Left ventricle myocardium superior (tissue), 1 donor: ENCODE measurements at regions not wholly inside any gene's neighbourhood (a gene's known extent, or its start where the extent isn't known, plus 50 kb on each side); places are given as distances from the start of the nearest gene placed in this dataset.

Experiments used
- ATAC-seq: fragments of 200-7000 bp; cut with Tn5 transposase; one replicate; pipeline ENCODE4 v1.9.1; 2020; ENCODE audit warnings: mild to moderate bottlenecking, moderate library complexity
- DNase-seq: peaks from one replicate; pipeline ENCODE4 v3.0.0-alpha.2; 2020
- intact Hi-C: fragments of 100-400 bp; cut with micrococcal nuclease; formaldehyde crosslinking; loops from one replicate; pipeline ENCODE4 v1.11.0; 2022
- donor health status: DM: no; HTN: yes; CAD: no; lungs with severe emphysema.

- intact Hi-C loops = no loop called here
Observed at GRCh38 chr2:228678110-228678509, 496.6 kb upstream of the SPHKAP start.

GRCh38 chr2:228675646-228676045, 494.2 kb upstream of the SPHKAP start:
- intact Hi-C loops = no loop called here
- ATAC-seq (peak; percentile 40), DNase-seq (no peak)

More at GRCh38 chr2:228678110-228678509, 496.6 kb upstream of the SPHKAP start:
- DNase-seq = no peak
- ATAC-seq = no peak

DNA sequence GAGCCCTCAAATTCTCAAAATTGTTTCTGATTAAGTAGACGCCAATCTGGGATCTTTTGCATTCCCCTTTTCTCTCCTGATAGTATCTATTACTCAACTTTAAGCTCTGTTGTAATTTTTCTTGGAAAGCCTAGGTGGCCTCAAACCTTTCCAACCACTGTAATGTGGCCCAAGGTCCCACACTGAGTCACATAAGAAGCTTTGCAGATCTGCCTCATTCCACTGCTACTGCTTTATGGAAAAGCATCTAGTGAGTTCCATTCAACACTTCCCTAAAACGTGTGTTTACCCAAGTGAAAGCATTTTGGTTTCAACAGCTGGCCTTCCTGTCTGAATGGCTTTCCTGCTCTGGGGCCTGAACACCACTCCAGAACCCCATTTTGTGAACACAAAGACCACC, 493.6 kb upstream of the SPHKAP start:
- intact Hi-C loops = no loop called here
- DNase-seq = no peak
- ATAC-seq = peak; percentile 95

DNA sequence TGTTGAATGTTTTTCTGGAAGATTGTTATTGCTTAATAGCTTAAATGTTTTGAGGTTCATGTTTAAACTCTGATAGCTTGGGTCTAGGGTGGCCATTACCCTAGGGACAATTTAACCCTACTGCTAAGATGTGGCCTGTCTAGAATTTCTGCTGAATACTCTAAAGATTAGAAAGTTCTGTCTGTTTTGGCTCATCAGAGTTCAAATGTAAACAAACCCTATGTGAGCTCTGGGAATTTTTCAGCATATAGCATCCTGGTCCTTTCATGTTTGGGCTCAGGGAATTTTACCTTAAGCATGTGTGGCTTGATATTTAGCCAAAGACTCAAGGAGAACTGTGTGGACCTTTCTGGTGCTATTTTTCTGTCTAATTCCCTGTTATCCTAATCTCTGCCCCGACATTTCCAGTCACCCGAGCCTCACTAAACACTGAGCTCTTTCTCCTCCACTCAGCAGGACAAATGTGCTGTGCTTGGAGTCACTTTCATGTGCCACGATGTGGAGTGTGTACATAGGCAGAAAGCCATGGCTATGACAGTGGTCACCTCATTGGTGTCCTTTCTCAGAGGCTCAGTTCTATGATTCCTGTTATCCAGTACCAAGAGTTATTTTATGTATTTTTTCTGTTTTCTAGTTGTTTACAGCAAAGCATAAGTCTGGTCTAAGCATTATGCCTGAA, 492.5 kb upstream of the SPHKAP start:
- ATAC-seq (peak; percentile 25), DNase-seq (no peak)
- intact Hi-C loops = no loop called here

DNA sequence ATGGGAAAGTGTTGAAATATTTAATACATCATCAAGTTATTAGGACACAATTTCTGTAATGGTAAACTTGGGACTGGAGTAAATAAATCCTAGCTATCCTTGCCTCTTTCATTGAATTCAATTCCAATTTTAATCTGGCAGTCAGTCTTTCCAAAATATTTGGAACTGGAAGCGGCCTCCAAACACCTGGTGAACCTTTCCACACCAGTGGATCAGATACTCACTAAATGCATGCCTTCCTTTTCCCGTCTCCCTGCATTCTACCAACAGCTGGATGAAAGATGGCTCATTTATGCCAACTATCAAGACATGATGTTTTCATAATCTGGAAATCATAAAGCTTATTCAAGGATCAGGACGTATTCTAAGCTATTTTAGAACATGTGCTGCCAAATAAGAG, 488.2 kb upstream of the SPHKAP start:
- ATAC-seq (peak; percentile 57), DNase-seq (no peak)
- intact Hi-C loops = no loop called here

- ATAC-seq = no peak
Observed at GRCh38 chr2:228665232-228665631, 483.7 kb upstream of the SPHKAP start.

GRCh38 chr2:228658998-228659397, 477.5 kb upstream of the SPHKAP start:
- intact Hi-C loops = loop anchor here (10.0 kb wide), 1 partner anchor 604 kb away; no protein-coding TSS in a partner anchor
- DNase-seq (no peak), ATAC-seq (no peak)

More at GRCh38 chr2:228665232-228665631, 483.7 kb upstream of the SPHKAP start:
- intact Hi-C loops = no loop called here
- DNase-seq = no peak

GRCh38 chr2:228657807-228658402, 476.4 kb upstream of the SPHKAP start:
- DNase-seq = no peak
- peak; percentile 69 for ATAC-seq
- intact Hi-C loops = loop anchor here (10.0 kb wide), 1 partner anchor 603 kb away; no protein-coding TSS in a partner anchor

GRCh38 chr2:228655331-228655730, 473.8 kb upstream of the SPHKAP start:
- ATAC-seq (no peak), DNase-seq (no peak)
- intact Hi-C loops = loop anchor here (10.0 kb wide), 1 partner anchor 601 kb away; no protein-coding TSS in a partner anchor

GRCh38 chr2:228654707-228655106, 473.2 kb upstream of the SPHKAP start:
- no peak for ATAC-seq
- intact Hi-C loops = loop anchor here (10.0 kb wide), 1 partner anchor 600 kb away; no protein-coding TSS in a partner anchor
- DNase-seq = no peak

GRCh38 chr2:228653884-228654283, 472.4 kb upstream of the SPHKAP start:
- peak; percentile 53 for ATAC-seq
- intact Hi-C loops = loop anchor here (10.0 kb wide), 1 partner anchor 599 kb away; no protein-coding TSS in a partner anchor
- DNase-seq = no peak

DNA sequence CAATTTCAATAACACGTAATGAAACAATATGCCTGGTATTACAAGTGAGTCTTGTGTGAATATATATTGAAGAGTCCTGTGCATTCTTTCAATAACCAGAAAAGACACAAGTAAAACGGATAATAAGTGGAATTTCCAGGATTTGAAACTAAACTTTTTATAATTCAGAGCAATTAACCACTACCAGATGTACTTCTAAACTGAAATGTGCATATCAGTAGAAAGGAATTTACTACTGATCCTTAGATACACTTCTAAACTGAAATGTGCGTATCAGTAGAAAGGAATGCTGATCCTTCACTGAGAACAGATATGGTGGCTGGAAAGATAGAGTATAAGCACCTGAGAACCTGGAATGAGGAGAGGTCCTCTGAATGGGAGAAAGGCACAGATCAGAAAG, 470.9 kb upstream of the SPHKAP start:
- intact Hi-C loops = loop anchor here (10.0 kb wide), 1 partner anchor 598 kb away; no protein-coding TSS in a partner anchor
- DNase-seq = no peak
- no peak for ATAC-seq

DNA sequence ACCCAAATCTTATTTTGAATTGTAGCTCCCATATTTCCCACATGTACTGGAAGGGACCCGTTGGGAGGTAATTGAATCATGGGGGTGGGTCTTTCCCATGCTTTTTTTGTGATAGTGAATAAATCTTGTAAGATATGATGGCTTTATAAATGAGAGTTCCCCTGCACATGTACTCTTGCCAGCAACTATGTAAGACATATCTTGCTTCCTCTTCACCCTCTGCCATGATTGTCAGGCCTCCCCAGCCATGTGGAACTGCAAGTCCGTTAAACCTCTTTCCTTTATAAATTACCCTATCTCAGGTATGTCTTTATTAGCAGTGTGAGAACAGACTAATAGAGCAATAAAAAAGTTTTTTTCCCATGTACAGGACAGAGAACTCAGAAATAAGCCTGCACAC, 468.4 kb upstream of the SPHKAP start:
- no peak for DNase-seq
- intact Hi-C loops = loop anchor here (10.0 kb wide), 1 partner anchor 595 kb away; no protein-coding TSS in a partner anchor
- peak; percentile 45 for ATAC-seq

- intact Hi-C loops = no loop called here
- no peak for DNase-seq
- ATAC-seq = peak; percentile 97
Observed at GRCh38 chr2:228649447-228649846, 468.0 kb upstream of the SPHKAP start.

- intact Hi-C loops = no loop called here
- DNase-seq (no peak), ATAC-seq (no peak)
Observed at GRCh38 chr2:228648541-228648940, 467.1 kb upstream of the SPHKAP start.

GRCh38 chr2:228646061-228646460, 464.6 kb upstream of the SPHKAP start:
- intact Hi-C loops = no loop called here
- ATAC-seq (no peak), DNase-seq (no peak)

GRCh38 chr2:228644199-228644598, 462.7 kb upstream of the SPHKAP start:
- intact Hi-C loops = no loop called here
- ATAC-seq = peak; percentile 55
- no peak for DNase-seq

GRCh38 chr2:228642861-228643260, 461.4 kb upstream of the SPHKAP start:
- no peak for ATAC-seq
- no peak for DNase-seq
- intact Hi-C loops = no loop called here

GRCh38 chr2:228630786-228631185, 449.3 kb upstream of the SPHKAP start:
- no peak for ATAC-seq
- intact Hi-C loops = no loop called here
- no peak for DNase-seq

DNA sequence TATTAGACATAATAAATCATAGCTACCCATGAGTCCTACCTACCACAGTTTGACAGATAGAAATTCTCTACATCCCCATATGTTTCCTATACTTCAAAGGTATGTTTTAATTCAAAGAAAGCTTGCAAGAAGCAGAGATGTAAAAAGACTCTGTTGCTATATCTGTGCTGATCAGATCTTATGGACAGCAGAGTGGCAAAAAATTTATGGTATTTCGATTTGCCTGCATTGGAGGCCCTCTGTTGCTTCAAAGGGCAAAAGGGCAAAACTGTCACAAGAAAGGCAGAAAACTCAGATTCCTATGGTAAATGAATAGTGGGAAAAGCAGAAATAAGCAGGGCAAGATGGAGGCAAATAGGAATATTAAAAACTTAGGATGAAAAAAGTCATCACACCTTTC, 447.8 kb upstream of the SPHKAP start:
- intact Hi-C loops = no loop called here
- ATAC-seq (no peak), DNase-seq (no peak)

DNA sequence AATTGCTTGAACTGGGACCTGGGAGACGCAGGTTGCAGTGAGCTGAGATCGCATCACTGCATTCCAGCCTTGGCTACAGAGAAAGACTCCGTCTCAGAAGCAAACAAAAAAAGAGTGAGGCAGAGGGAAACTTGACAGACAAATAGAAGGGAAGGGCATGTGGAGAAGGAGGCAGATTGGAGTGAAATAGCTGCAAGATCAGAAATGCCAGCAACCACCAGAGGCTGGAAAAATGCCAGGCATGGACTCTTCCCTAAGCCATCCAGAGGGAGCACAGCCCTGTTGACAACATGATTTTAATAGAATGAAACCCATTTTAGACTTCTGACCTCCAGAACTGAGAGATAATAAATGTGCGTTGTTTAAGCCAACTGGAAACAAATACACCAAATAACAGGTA, 447.2 kb upstream of the SPHKAP start:
- ATAC-seq = no peak
- intact Hi-C loops = no loop called here

More for the DNA sequence above, 447.2 kb upstream of the SPHKAP start:
- no peak for DNase-seq
